H1 (cell line): ENCODE measurements at regions not wholly inside any gene's neighbourhood (a gene's known extent, or its start where the extent isn't known, plus 50 kb on each side); places are given as distances from the start of the nearest gene placed in this dataset.

Experiments used
- CTCF ChIA-PET: fragments of 300-600 bp; sonication (Branson Sonifier 250); formaldehyde crosslinking; loops from one replicate; lab custom pipeline; 2021; ENCODE audit not compliant: partially characterized antibody; lab: Charles Lee
- POLR2A ChIA-PET: fragments of 300-600 bp; sonication (Branson Sonifier 250); formaldehyde crosslinking; loops from one replicate; lab custom pipeline; 2021; ENCODE audit warnings: inconsistent platforms; ENCODE audit not compliant: partially characterized antibody; lab: Charles Lee
- DNase-seq, 2 experiments: peaks; one replicate each; pipeline versions ENCODE4 v3.0.0 to v3.0.0-alpha.2; 2010 to 2022; ENCODE audit warnings: low spot score in 2 of 2, low read depth in 1 of 2, mixed read lengths in 1 of 2
- FAIRE-seq: peaks from 2 replicates; lab custom pipeline; 2011; peaks lifted over from hg19 to GRCh38; lab: Jason Lieb, UNC
- H2AFZ ChIP-seq: 2 replicates; pipeline ENCODE4 v1.8.1; 2012; ENCODE audit warnings: low read length, inconsistent platforms
- H2AK5ac ChIP-seq: 2 replicates; pipeline ENCODE4 v1.6.1; 2013; ENCODE audit warnings: low read depth, low read length
- H2BK120ac ChIP-seq: replicated peaks from 2 replicates; pipeline ENCODE3; 2013; ENCODE audit warnings: low read depth, low read length, inconsistent platforms
- H2BK12ac ChIP-seq: 2 replicates; pipeline ENCODE4 v1.6.1; 2013; ENCODE audit warnings: low read depth, low read length
- H2BK15ac ChIP-seq: 2 replicates; pipeline ENCODE4 v1.6.1; 2013; ENCODE audit warnings: low read length
- H2BK20ac ChIP-seq: 2 replicates; pipeline ENCODE4 v1.6.1; 2013; ENCODE audit warnings: low read length
- H2BK5ac ChIP-seq: 2 replicates; pipeline ENCODE4 v1.6.1; 2013; ENCODE audit warnings: low read depth, low read length
- H3K14ac ChIP-seq: 2 replicates; pipeline ENCODE4 v1.6.1; 2013; ENCODE audit warnings: inconsistent platforms; ENCODE audit not compliant: insufficient read length
- H3K18ac ChIP-seq: 2 replicates; pipeline ENCODE4 v1.6.1; 2013; ENCODE audit warnings: low read length; ENCODE audit errors: extremely low read depth
- H3K23ac ChIP-seq: 2 replicates; pipeline ENCODE4 v1.6.1; 2013; ENCODE audit warnings: inconsistent platforms; ENCODE audit not compliant: insufficient read length
- H3K23me2 ChIP-seq: 2 replicates; pipeline ENCODE4 v1.6.1; 2013; ENCODE audit warnings: low read depth, low read length
- H3K27ac ChIP-seq: 2 replicates; pipeline ENCODE4 v1.6.1; 2011; ENCODE audit warnings: low read depth, low read length, inconsistent platforms
- H3K27me3 ChIP-seq, 4 experiments: replicated peaks in 1 of 4; 1 replicate in 1 of 4; 2 replicates in 3 of 4; pipeline versions ENCODE4 v1.6.1 to v1.8.1; 2011 to 2013; ENCODE audit warnings: low read length in 3 of 4, mild to moderate bottlenecking in 3 of 4, inconsistent platforms in 2 of 4, mixed read lengths in 2 of 4, moderate library complexity in 1 of 4; ENCODE audit not compliant: control insufficient read depth in 3 of 4, insufficient read depth in 3 of 4; ENCODE audit errors: extremely low read depth in 1 of 4
- H3K36me3 ChIP-seq, 4 experiments: 2 replicates each; pipeline versions ENCODE4 v1.6.1 to v1.8.1; 2011 to 2013; ENCODE audit warnings: mild to moderate bottlenecking in 4 of 4, low read length in 3 of 4, moderate library complexity in 2 of 4, control low read depth in 1 of 4, inconsistent platforms in 1 of 4; ENCODE audit not compliant: insufficient read depth in 4 of 4, control insufficient read depth in 2 of 4
- H3K4ac ChIP-seq: replicated peaks from 2 replicates; pipeline ENCODE3; 2013; ENCODE audit warnings: low read length, low read depth, mixed read lengths, inconsistent platforms; ENCODE audit not compliant: insufficient read length
- H3K4me1 ChIP-seq, 4 experiments: replicated peaks in 1 of 4; 1 replicate in 1 of 4; 2 replicates in 3 of 4; pipeline versions ENCODE4 v1.6.1 to v1.8.1; 2011 to 2013; ENCODE audit warnings: low read length in 3 of 4, inconsistent platforms in 2 of 4, mixed read lengths in 1 of 4; ENCODE audit not compliant: insufficient read depth in 4 of 4, control insufficient read depth in 3 of 4
- H3K4me2 ChIP-seq, 2 experiments: 2 replicates each; pipeline versions ENCODE4 v1.6.1 to v1.8.1; 2011 to 2013; ENCODE audit warnings: low read depth in 2 of 2, low read length in 2 of 2, control low read depth in 1 of 2, inconsistent platforms in 1 of 2, mild to moderate bottlenecking in 1 of 2; ENCODE audit not compliant: insufficient read depth in 1 of 2
- H3K4me3 ChIP-seq, 4 experiments: fragments of 200-600, 300-600 bp in 1 of 4; sonication (generic), shearing (Covaris generic), sonication (Bioruptor Twin) in 1 of 4; 2 replicates each; pipeline versions ENCODE4 v1.5.1 to v1.8.1; 2011 to 2016; ENCODE audit warnings: low read length in 4 of 4, low read depth in 3 of 4, control low read depth in 2 of 4, inconsistent platforms in 2 of 4, mild to moderate bottlenecking in 2 of 4, mixed read lengths in 1 of 4, moderate library complexity in 1 of 4; ENCODE audit not compliant: insufficient read depth in 2 of 4; ENCODE audit errors: extremely low read depth in 1 of 4
- H3K56ac ChIP-seq: replicated peaks from 2 replicates; pipeline ENCODE3; 2013; ENCODE audit warnings: low read depth, mild to moderate bottlenecking, mixed read lengths, low read length, inconsistent platforms; ENCODE audit not compliant: insufficient read length
- H3K79me1 ChIP-seq: 2 replicates; pipeline ENCODE4 v1.6.1; 2013; ENCODE audit warnings: low read depth, low read length, control low read depth
- H3K79me2 ChIP-seq, 2 experiments: 2 replicates each; pipeline versions ENCODE4 v1.6.1 to v1.8.1; 2012 to 2013; ENCODE audit warnings: low read length in 2 of 2, mild to moderate bottlenecking in 2 of 2, inconsistent platforms in 1 of 2; ENCODE audit not compliant: insufficient read depth in 2 of 2, control insufficient read depth in 1 of 2
- H3K9ac ChIP-seq, 4 experiments: replicated peaks in 1 of 4; 1 replicate in 1 of 4; 2 replicates in 3 of 4; pipeline versions ENCODE4 v1.6.1 to v1.8.1; 2011 to 2013; ENCODE audit warnings: low read depth in 3 of 4, low read length in 3 of 4, control low read depth in 2 of 4, mild to moderate bottlenecking in 2 of 4, moderate library complexity in 2 of 4, inconsistent platforms in 1 of 4; ENCODE audit errors: extremely low read depth in 1 of 4
- H3K9me3 ChIP-seq, 2 experiments: 2 replicates each; pipeline versions ENCODE4 v1.6.1 to v1.8.1; 2012 to 2013; ENCODE audit warnings: mild to moderate bottlenecking in 2 of 2, moderate library complexity in 2 of 2, control low read depth in 1 of 2, inconsistent platforms in 1 of 2, low read depth in 1 of 2, low read length in 1 of 2, mixed read lengths in 1 of 2; ENCODE audit not compliant: insufficient read depth in 2 of 2
- H4K20me1 ChIP-seq, 2 experiments: replicated peaks in 1 of 2; 2 replicates each; pipeline versions ENCODE3 to v1.8.1; 2011 to 2013; ENCODE audit warnings: inconsistent platforms in 2 of 2, low read length in 2 of 2, mild to moderate bottlenecking in 1 of 2; ENCODE audit not compliant: insufficient read depth in 2 of 2, control insufficient read depth in 1 of 2
- H4K5ac ChIP-seq: 2 replicates; pipeline ENCODE4 v1.6.1; 2013; ENCODE audit warnings: low read length, low read depth, mixed read lengths, inconsistent platforms; ENCODE audit not compliant: insufficient read length
- H4K8ac ChIP-seq: 2 replicates; pipeline ENCODE4 v1.8.0; 2013; ENCODE audit warnings: mild to moderate bottlenecking, moderate library complexity, low read length, inconsistent platforms; ENCODE audit not compliant: insufficient read depth; ENCODE audit errors: extremely low read depth
- H4K91ac ChIP-seq: replicated peaks from 2 replicates; pipeline ENCODE3; 2013; ENCODE audit warnings: low read length, mixed read lengths, inconsistent platforms; ENCODE audit not compliant: insufficient read length
- EZH2 ChIP-seq: fragments of 200-600 bp; sonication (generic); IDR thresholded peaks from 2 replicates; pipeline ENCODE4 v1.7.1; 2012; ENCODE audit warnings: low read depth, mild to moderate bottlenecking, moderate library complexity, low read length, inconsistent platforms; ENCODE audit not compliant: severe bottlenecking
- WGBS, 2 experiments: shearing (Covaris generic) in 1 of 2; methylation state at CpG; one replicate each; pipeline versions ENCODE4 v1.1.6 to v1.1.7; 2013 to 2015; ENCODE audit warnings: low lambda C conversion rate in 2 of 2, mixed read lengths in 2 of 2, inconsistent platforms in 1 of 2, low coverage in 1 of 2, missing lambda C conversion rate in 1 of 2; ENCODE audit not compliant: insufficient replicate concordance in 2 of 2, insufficient coverage in 1 of 2, insufficient read length in 1 of 2; ENCODE audit errors: extremely low coverage in 1 of 2, missing lambda C conversion rate in 1 of 2; 5-methylcytosine and 5-hydroxymethylcytosine counted together

DNA sequence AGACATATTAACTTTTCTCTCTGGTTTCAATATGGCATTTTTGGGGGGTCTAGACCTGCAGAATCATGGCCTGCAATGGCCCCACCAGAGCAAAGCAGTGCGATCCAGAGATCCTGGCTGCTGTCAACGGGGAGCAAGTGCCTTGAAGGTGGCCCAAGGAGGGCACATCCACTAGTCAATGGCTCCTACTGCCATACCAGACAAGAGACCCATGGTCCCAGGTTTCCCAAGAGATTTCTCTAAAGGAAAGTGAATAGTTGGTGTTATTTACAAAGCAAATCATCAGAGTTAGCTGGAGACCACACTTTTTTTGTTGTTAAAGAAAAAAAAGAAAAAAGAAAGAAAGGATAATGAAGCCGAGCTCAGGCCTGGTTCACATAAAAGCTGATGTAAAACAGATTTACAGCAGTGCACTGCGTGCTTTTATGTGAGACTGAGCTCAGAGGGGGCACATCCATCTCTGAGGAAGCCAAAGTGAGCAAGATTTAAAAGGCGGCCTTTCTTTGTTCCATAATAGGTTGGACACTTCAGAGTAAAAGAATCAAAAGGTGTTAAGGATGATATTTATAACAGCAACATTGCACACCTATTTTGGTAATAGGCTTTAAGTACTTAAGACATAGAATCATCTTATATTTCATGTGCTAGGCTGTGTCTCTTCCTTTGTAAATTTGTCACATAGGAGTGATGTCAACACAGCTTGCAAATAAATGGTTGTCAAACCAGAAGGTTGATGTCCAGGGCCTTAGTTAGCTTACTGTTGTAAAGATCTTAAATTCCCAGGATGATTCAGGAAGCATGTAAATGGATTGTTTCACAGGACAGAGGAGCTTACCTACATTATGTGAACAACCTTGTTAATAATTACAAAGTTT lies 201.3 kb upstream of the NTM start:
- H2AK5ac ChIP-seq = no peak overlapping the region
- no peak overlapping the region for H3K23ac ChIP-seq
- H3K56ac ChIP-seq = no peak overlapping the region
- TF ChIP-seq EZH2 = no peak
- H4K5ac ChIP-seq = no peak overlapping the region
- no peak overlapping the region for H2BK5ac ChIP-seq
- H4K91ac ChIP-seq = no peak overlapping the region
- no peaks in the 10 kb centered on the region for H3K79me2 ChIP-seq
- no peak overlapping the region for H2BK12ac ChIP-seq
- no peak overlapping the region for H3K9ac ChIP-seq
- no peak for FAIRE-seq
- DNase-seq = no peak
- no peak overlapping the region for H3K4me2 ChIP-seq
- no peak overlapping the region for H2BK15ac ChIP-seq
- H3K27me3 ChIP-seq = no peaks in the 10 kb centered on the region
- no peaks in the 10 kb centered on the region for H3K23me2 ChIP-seq
- no peak overlapping the region for H2AFZ ChIP-seq
- H2BK120ac ChIP-seq = no peak overlapping the region
- H3K79me1 ChIP-seq = no peaks in the 10 kb centered on the region
- H2BK20ac ChIP-seq = no peak overlapping the region
- H3K4ac ChIP-seq = no peak overlapping the region
- no peak overlapping the region for H3K18ac ChIP-seq
- H3K4me3 ChIP-seq = no peak overlapping the region
- POLR2A ChIA-PET = interaction anchor here (1.7 kb wide), 1 partner anchor 9 kb away, joined by 4 read pairs; no protein-coding TSS in a partner anchor
- H3K36me3 ChIP-seq = no peaks in the 10 kb centered on the region
- no peaks in the 10 kb centered on the region for H3K9me3 ChIP-seq
- no peak overlapping the region for H3K14ac ChIP-seq
- H4K8ac ChIP-seq = no peak overlapping the region
- 91% methylated on average over 5 of the region's 5 CpGs; no CpG with 5 or more reads in 1 of the 2 experiments for WGBS, 2 experiments
- H3K27ac ChIP-seq = no peak overlapping the region
- no peaks in the 10 kb centered on the region for H4K20me1 ChIP-seq
- CTCF ChIA-PET = interaction anchor here (0.7 to 3.9 kb wide), 3 partner anchors 9 to 77 kb away, joined by 3 to 21 read pairs (median 5); no protein-coding TSS in a partner anchor
- H3K4me1 ChIP-seq = no peaks in the 10 kb centered on the region
